HTR-8/SVneo (cell line): ENCODE measurements at regions not wholly inside any gene's neighbourhood (a gene's known extent, or its start where the extent isn't known, plus 50 kb on each side); places are given as distances from the start of the nearest gene placed in this dataset.
A peak's percentile ranks its signal among the peaks of the same experiment; 100 is the strongest.
"Not testable (repeated sequence)": the region's sequence is repeated elsewhere in the genome, so short reads cannot be mapped to it uniquely, and the experiment has no call there.

Experiments used
- DNase-seq: peaks from one replicate; pipeline ENCODE4 v3.0.0; 2011; ENCODE audit warnings: low spot score, mixed read lengths; ENCODE audit not compliant: insufficient read length
- FAIRE-seq: peaks from 2 replicates; lab custom pipeline; 2011; peaks lifted over from hg19 to GRCh38; lab: Jason Lieb, UNC

DNA sequence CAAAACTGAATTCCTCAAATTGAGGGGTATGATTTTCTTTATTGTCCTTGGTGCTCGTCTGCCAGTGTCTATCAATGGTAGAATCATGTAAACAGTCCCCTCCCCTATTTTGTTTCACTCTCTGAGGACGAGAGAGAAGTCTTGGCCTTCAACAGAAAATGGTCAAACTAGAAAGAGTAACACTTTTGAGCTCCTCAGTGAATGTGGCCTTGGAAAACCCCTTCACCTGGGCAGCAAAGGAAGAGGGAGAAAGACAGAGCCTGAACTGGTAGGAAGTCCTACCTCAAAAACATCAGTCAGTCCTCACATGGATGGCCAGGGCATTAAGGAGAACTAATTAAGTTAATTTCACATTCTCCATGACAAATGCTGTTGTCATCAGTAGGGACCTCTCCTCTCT lies 86.1 kb upstream of the TOP3B start:
- no peak for FAIRE-seq

GRCh38 chr22:22068025-22068424 lies 85.4 kb upstream of the TOP3B start:
- FAIRE-seq (no peak), DNase-seq (no peak)

More for the DNA sequence above, 86.1 kb upstream of the TOP3B start:
- DNase-seq: no peak

- DNase-seq (no peak), FAIRE-seq (no peak)
Observed at GRCh38 chr22:22067192-22067591, 84.6 kb upstream of the TOP3B start.

DNA sequence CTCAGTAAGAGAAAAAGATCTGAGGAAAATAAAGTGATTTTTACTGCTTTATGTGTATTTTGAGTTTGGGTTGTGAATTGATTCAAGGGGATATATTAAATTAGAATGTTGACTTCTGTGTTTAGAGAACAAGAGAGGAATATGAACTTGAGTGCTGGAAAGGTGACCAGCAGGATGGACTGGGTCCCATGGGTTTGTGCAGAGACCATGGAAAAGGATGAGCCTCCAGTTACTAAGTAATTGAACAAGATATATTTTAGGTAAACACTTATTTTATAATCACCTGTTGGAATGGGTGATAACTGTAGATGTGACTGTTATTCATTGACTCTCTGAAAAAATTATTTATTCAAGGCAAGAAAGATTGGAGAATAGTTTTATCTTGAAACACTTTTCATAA lies 82.0 kb upstream of the TOP3B start:
- FAIRE-seq: no peak

DNA sequence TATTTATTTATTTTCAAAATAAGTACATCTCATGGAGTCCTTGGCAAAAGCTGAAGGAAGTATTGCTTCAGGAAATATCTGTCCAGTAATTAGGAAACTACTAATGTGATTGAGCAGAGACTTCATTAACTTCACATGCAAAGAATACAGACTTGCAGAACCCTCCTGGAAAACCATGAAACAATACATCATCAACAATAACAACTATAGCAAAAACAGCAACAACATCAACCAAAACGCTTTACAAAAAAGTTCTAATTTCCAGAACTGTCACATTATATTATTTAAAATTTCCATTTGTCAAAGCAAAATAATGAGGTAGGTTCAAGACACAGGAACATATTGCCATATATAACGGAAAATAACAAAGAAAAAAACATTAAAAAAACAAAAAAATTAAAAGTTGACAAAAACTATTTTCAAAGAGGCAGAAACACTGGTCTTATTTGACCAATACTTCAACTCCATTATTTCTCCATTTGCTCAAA lies 79.8 kb upstream of the TOP3B start:
- no peak for FAIRE-seq
- DNase-seq: no peak

More for the DNA sequence above, 82.0 kb upstream of the TOP3B start:
- DNase-seq: no peak

DNA sequence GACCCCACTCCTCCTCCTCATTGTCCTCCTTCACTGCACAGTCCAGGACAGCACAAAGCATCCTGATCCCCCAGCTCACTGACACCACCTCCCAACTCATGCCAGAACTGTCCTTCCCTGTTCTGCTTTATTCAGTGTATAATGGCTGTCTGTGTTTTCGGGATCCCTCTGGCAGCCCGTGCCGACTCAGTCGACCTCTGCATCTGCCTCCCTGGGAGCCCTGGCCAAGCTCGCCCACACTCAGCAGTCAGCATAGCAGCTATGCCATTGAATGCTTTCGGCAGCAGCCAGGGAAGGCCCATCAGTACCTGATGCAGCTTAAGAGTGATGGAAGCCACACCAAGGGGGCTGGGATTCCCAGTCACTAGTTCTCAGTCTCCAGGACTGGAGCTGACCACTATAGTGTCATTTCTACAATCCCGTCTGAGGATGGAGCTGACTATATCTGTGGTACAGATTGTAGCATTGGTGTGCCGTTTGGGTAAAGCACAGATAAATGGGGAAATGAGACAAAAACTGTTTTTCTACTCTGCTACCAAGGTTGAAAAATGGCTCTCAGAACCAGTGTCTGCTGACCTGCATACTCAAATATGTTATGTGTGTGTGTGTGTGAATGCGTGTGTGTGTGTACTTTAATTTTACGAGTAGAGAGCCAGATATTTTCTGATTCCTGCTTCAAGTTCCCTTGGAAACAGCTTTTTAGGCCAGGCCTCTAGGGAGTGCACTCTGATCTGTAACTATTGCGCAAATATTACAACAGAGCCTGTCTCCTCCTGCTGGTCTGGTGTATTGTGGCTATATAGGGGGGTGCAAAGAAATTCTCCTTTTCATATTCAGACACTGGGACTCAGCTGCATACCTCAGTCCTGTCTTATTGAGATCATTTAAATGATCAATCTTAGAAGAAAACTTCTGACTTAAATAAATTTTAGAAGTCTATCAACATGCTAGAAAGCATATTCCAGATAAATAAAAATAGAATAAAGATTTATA lies 78.8 kb upstream of the TOP3B start:
- DNase-seq: no peak
- FAIRE-seq: no peak

- DNase-seq (peak; percentile 46), FAIRE-seq (no peak)
Observed at GRCh38 chr22:22060200-22061084, 77.9 kb upstream of the TOP3B start.

GRCh38 chr22:22059291-22060002 lies 76.9 kb upstream of the TOP3B start:
- DNase-seq: no peak
- FAIRE-seq: no peak

- DNase-seq: no peak
Observed at GRCh38 chr22:22058633-22059290, 76.2 kb upstream of the TOP3B start.

GRCh38 chr22:22057617-22058378 lies 75.2 kb upstream of the TOP3B start:
- DNase-seq: no peak
- FAIRE-seq: no peak

More at GRCh38 chr22:22058633-22059290, 76.2 kb upstream of the TOP3B start:
- FAIRE-seq: no peak

DNA sequence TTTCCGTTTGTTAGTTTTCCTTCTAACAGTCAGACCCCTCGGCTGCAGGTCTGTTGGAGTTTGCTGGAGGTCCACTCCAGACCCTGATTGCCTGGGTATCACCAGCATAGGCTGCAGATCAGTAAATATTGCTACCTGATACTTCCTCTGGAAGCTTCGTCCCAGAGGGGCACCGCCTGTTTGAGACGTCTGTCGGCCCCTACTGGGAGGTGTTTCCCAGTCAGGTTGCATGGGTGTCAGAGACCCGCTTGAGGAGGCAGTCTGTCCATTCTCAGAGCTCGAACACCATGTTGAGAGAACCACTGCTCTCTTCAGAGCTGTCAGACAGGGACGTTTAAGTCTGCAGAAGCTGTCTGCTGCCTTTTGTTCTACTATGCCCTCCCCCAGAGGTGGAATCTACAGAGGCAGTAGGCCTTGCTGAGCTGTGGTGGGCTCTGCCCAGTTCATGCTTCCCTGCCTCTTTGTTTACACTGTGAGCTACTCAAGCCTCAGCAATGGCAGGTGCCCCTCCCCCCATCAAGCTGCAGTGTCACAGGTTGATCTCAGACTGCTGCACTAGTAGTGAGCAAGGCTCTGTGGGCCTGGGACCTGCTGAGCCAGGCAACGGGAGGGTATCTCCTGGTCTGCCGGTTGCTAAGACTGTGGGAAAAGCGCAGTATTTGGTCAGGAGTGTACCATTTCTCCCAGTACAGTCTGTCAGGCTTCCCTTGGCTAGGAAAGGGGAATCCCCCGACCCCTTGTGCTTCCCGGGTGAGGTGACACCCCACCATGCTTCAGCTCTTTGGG lies 74.4 kb upstream of the TOP3B start:
- not testable (repeated sequence) for DNase-seq, FAIRE-seq

DNA sequence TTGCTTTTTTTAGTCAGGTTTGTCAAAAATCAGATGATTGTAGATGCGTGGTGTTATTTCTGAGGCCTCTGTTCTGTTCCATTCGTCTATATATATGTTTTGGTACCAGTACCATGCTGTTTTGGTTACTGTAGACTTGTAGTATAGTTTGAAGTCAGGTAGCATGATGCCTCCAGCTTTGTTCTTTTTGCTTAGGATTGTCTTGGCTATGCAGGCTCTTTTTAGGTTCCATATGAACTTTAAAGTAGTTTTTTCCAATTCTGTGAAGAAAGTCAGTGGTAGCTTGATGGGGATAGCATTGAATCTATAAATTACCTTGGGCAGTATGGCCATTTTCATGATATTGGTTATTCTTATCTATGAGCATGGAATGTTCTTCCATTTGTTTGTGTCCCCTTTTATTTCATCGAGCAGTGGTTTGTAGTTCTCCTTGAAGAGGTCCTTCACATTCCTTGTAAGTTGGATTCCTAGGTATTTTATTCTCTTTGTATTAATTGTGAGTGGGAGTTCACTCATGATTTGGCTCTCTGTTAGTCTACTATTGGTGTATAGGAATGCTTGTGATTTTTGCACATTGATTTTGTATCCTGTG lies 70.1 kb upstream of the TOP3B start:
- FAIRE-seq, DNase-seq: not testable (repeated sequence)

GRCh38 chr22:22051032-22051431 lies 68.4 kb upstream of the TOP3B start:
- not testable (repeated sequence) for DNase-seq, FAIRE-seq

- DNase-seq (no peak), FAIRE-seq (no peak)
Observed at GRCh38 chr22:22050141-22050775, 67.7 kb upstream of the TOP3B start.

DNA sequence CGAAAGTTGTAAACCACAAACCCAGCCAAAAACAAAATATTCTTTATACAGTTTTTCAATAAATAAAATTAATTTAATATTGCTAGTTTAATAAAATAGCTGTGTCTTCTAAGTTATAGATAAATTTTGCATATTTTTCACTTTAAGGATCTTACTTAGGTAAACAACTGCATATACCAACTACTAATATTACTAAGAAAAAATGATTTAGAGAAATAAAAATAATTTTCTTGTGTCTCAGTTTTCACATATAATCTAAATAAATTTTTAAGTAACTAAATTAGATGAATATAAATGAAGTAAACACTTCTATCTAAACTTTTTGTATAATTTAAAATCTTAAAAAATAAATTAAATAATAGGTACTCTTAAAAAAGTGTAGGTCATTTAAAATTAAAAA lies 67.1 kb upstream of the TOP3B start:
- FAIRE-seq: no peak
- no peak for DNase-seq

- no peak for FAIRE-seq
Observed at GRCh38 chr22:22048981-22049531, 66.5 kb upstream of the TOP3B start.

More at GRCh38 chr22:22048981-22049531, 66.5 kb upstream of the TOP3B start:
- no peak for DNase-seq
